GM19351 (cell line): ENCODE measurements at regions not wholly inside any gene's neighbourhood (a gene's known extent, or its start where the extent isn't known, plus 50 kb on each side); places are given as distances from the start of the nearest gene placed in this dataset.

Experiments used
- ATAC-seq: cut with Tn5 transposase; IDR thresholded peaks from one replicate; pipeline ENCODE4 v1.9.1; 2021; ENCODE audit warnings: mild to moderate bottlenecking, moderate library complexity; ENCODE audit not compliant: unreplicated experiment

GRCh38 chr3:83092521-83093221, 1331.2 kb upstream of the GBE1 start:
- ATAC-seq, result no peak

GRCh38 chr3:83076041-83076440, 1314.6 kb upstream of the GBE1 start:
- no peak for ATAC-seq

GRCh38 chr3:83074485-83074884, 1313.0 kb upstream of the GBE1 start:
- no peak for ATAC-seq

GRCh38 chr3:83065851-83066460, 1304.5 kb upstream of the GBE1 start:
- no peak for ATAC-seq

- ATAC-seq, result no peak
Measured at GRCh38 chr3:83063446-83063845, 1302.0 kb upstream of the GBE1 start.

GRCh38 chr3:83048556-83048955, 1287.1 kb upstream of the GBE1 start:
- ATAC-seq, result no peak

GRCh38 chr3:83039422-83039821, 1278.0 kb upstream of the GBE1 start:
- ATAC-seq, result no peak

GRCh38 chr3:83035704-83036010, 1274.2 kb upstream of the GBE1 start:
- no peak for ATAC-seq

GRCh38 chr3:83034806-83035703, 1273.6 kb upstream of the GBE1 start:
- no peak for ATAC-seq

GRCh38 chr3:83033133-83033532, 1271.7 kb upstream of the GBE1 start:
- ATAC-seq, result no peak

- ATAC-seq, result no peak
Measured at GRCh38 chr3:83023086-83023485, 1261.6 kb upstream of the GBE1 start.

GRCh38 chr3:83011481-83011880, 1250.0 kb upstream of the GBE1 start:
- ATAC-seq, result no peak

- no peak for ATAC-seq
Measured at GRCh38 chr3:83003917-83004316, 1242.5 kb upstream of the GBE1 start.

GRCh38 chr3:83002869-83003445, 1241.5 kb upstream of the GBE1 start:
- no peak for ATAC-seq

- no peak for ATAC-seq
Measured at GRCh38 chr3:82999777-83000176, 1238.3 kb upstream of the GBE1 start.

GRCh38 chr3:82978368-82978767, 1216.9 kb upstream of the GBE1 start:
- no peak for ATAC-seq

GRCh38 chr3:82977871-82978270, 1216.4 kb upstream of the GBE1 start:
- no peak for ATAC-seq

GRCh38 chr3:82973791-82974190, 1212.3 kb upstream of the GBE1 start:
- no peak for ATAC-seq

GRCh38 chr3:82960379-82960778, 1198.9 kb upstream of the GBE1 start:
- ATAC-seq, result no peak

GRCh38 chr3:82957696-82958095, 1196.3 kb upstream of the GBE1 start:
- ATAC-seq, result no peak

- ATAC-seq, result no peak
Measured at GRCh38 chr3:82957079-82957478, 1195.6 kb upstream of the GBE1 start.

GRCh38 chr3:82954486-82954885, 1193.0 kb upstream of the GBE1 start:
- ATAC-seq, result no peak
